ENCODE measurements at regions not wholly inside any gene's neighbourhood (a gene's known extent, or its start where the extent isn't known, plus 50 kb on each side); places are given as distances from the start of the nearest gene placed in this dataset.

- TF ChIP-seq ELF4 (CRISPR knock-in tag; IDR thresholded peaks at IDR 0.05; ENCODE audit: low read depth) (no peak), JAZF1 (CRISPR knock-in tag; IDR thresholded peaks at IDR 0.05) (no peak), TEAD1 (CRISPR knock-in tag; IDR thresholded peaks at IDR 0.05) (no peak)
Observed at GRCh38 chr2:20107776-20108175, 56.3 kb upstream of the LAPTM4A start (continued).

- Mint-ChIP-seq H3K27me3 (ENCODE audit: low read depth) (peaks cover 41% of the 10 kb centered on the region), H3K4me1 (peaks cover 7% of the 10 kb centered on the region), H3K36me3 (no peaks in the 10 kb centered on the region; the same call in 1 of the 2 replicates), H3K4me3 (peak overlapping the region; percentile 64), H3K9me3 (peaks cover 11% of the 10 kb centered on the region; the same call in 1 of the 2 replicates), H3K27ac (no peak overlapping the region)
- no peak for DNase-seq (ENCODE audit: low spot score)
- CTCF ChIA-PET, result interaction anchor here (0.6 to 3.8 kb wide), 18 partner anchors 9 to 184 kb away, joined by 3 to 38 read pairs (median 6); partner anchors contain the start of gene SDC1
- POLR2A ChIA-PET, result interaction anchor here (0.9 kb wide), 1 partner anchor 118 kb away, joined by 8 read pairs; the partner anchor contains the start of gene SDC1
- peak; percentile 9 for ATAC-seq
- TF ChIP-seq FOXK1 (CRISPR knock-in tag; IDR thresholded peaks at IDR 0.05) (no peak), NR2C2 (CRISPR knock-in tag; IDR thresholded peaks at IDR 0.05) (no peak), GABPB1 (CRISPR knock-in tag; IDR thresholded peaks at IDR 0.05) (no peak), ZNF281 (CRISPR knock-in tag; IDR thresholded peaks at IDR 0.05) (no peak), ZSCAN18 (CRISPR knock-in tag; IDR thresholded peaks at IDR 0.05) (no peak), RELA (CRISPR knock-in tag; IDR thresholded peaks at IDR 0.05; ENCODE audit: borderline replicate concordance) (no peak), ATF1 (CRISPR knock-in tag; IDR thresholded peaks at IDR 0.05) (no peak), PREB (CRISPR knock-in tag; IDR thresholded peaks at IDR 0.05; ENCODE audit: borderline replicate concordance) (no peak), AFF4 (CRISPR knock-in tag; IDR thresholded peaks at IDR 0.05; ENCODE audit: borderline replicate concordance) (no peak), TEAD4 (CRISPR knock-in tag; IDR thresholded peaks at IDR 0.05) (no peak), ZBTB43 (CRISPR knock-in tag; IDR thresholded peaks at IDR 0.05) (no peak), FOXJ3 (CRISPR knock-in tag; IDR thresholded peaks at IDR 0.05; ENCODE audit: borderline replicate concordance) (no peak), RORB (CRISPR knock-in tag; IDR thresholded peaks at IDR 0.05) (no peak), ZNF138 (CRISPR knock-in tag; conservative IDR thresholded peaks at IDR 0.05) (no peak), E2F1 (CRISPR knock-in tag; IDR thresholded peaks at IDR 0.05) (no peak), NR3C1 (CRISPR knock-in tag; conservative IDR thresholded peaks at IDR 0.05; ENCODE audit: low read depth) (no peak), GTF2I (CRISPR knock-in tag; conservative IDR thresholded peaks at IDR 0.05) (no peak)
Observed at GRCh38 chr2:20107352-20107751, 55.9 kb upstream of the LAPTM4A start.
